Activated CD4-positive, alpha-beta T cell treated with anti-CD3 and anti-CD28 coated beads, Interleukin-2, amount 10 ng/mL, durations not matched to agents 24 days and 14 days (primary cell): ENCODE measurements at regions not wholly inside any gene's neighbourhood (a gene's known extent, or its start where the extent isn't known, plus 50 kb on each side); places are given as distances from the start of the nearest gene placed in this dataset.

Experiments used
- DNase-seq: peaks from one replicate; pipeline ENCODE4 v3.0.0; 2022
- H3K27ac Mint-ChIP-seq: one replicate; pipeline ENCODE4 v1.8.0; 2022; ENCODE audit warnings: mild to moderate bottlenecking, mixed read lengths
- H3K27me3 Mint-ChIP-seq: one replicate; pipeline ENCODE4 v1.8.0; 2022; ENCODE audit warnings: mixed read lengths
- H3K36me3 Mint-ChIP-seq: one replicate; pipeline ENCODE4 v1.8.0; 2022; ENCODE audit warnings: low read depth, mild to moderate bottlenecking, mixed read lengths
- H3K4me1 Mint-ChIP-seq: one replicate; pipeline ENCODE4 v1.8.0; 2021; ENCODE audit warnings: mixed read lengths
- H3K4me3 Mint-ChIP-seq: one replicate; pipeline ENCODE4 v1.8.0; 2022; ENCODE audit warnings: mild to moderate bottlenecking, moderate library complexity, mixed read lengths
- H3K9me3 Mint-ChIP-seq: one replicate; pipeline ENCODE4 v1.8.0; 2021; ENCODE audit warnings: mixed read lengths
- intact Hi-C: fragments of 100-400 bp; cut with micrococcal nuclease; formaldehyde crosslinking; loops from one replicate; pipeline ENCODE4 v1.15.1; 2023

DNA sequence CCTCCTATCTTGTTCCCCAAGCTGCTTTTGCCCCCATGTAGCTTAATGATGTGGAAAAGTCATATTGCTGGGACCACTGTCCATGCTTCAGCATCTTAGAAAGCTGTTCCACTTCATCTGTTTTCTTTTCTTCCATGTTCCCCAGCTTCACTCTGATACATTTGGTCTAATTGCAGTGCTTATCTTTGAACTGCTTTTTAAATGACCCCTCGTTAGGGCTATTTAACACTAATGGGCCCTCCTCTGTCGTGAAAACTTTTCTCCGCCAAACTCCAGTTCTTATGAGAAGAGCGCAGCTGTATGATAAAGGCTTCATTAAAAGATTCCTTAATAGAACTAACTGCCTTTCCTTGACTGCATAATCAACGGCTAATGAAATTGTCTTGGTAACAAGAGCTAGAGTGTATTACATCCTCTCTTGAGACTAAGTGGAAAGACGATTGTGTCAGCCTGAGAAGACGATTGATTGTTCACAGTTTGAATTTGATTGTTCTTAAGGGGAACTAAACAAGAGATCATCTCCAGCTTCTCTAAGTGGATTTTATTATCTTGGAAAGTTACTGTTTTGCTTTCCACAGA is 165.0 kb upstream of the MTNR1B start:
- Mint-ChIP-seq H3K4me3 (no peak overlapping the region), H3K36me3 (no peaks in the 10 kb centered on the region), H3K27ac (no peak overlapping the region), H3K9me3 (peaks cover 4% of the 10 kb centered on the region), H3K27me3 (no peaks in the 10 kb centered on the region), H3K4me1 (no peaks in the 10 kb centered on the region)
- intact Hi-C loops: no loop called here
- DNase-seq: no peak

DNA sequence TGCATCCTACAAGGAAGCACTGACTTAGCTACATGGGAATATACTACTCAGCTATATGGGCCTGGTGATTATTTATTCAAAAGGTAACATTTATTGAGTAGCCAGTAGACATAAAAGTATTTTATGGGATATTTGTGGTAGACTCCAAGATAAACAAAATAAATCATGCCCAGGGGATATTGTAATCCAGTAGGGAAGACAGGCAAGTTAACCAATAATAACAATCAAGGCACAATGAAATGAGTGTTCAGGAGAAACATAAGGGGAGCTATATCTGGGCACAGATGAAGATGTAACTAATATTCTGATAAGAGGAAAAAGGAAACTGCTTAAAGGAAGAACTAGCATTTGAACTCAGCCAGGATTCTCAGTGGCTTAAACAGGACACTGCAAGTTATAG is 161.4 kb upstream of the MTNR1B start:
- DNase-seq: no peak
- Mint-ChIP-seq H3K4me1 (no peaks in the 10 kb centered on the region), H3K27ac (no peak overlapping the region), H3K9me3 (no peaks in the 10 kb centered on the region), H3K36me3 (no peaks in the 10 kb centered on the region), H3K4me3 (no peak overlapping the region), H3K27me3 (no peaks in the 10 kb centered on the region)
- intact Hi-C loops: no loop called here

DNA sequence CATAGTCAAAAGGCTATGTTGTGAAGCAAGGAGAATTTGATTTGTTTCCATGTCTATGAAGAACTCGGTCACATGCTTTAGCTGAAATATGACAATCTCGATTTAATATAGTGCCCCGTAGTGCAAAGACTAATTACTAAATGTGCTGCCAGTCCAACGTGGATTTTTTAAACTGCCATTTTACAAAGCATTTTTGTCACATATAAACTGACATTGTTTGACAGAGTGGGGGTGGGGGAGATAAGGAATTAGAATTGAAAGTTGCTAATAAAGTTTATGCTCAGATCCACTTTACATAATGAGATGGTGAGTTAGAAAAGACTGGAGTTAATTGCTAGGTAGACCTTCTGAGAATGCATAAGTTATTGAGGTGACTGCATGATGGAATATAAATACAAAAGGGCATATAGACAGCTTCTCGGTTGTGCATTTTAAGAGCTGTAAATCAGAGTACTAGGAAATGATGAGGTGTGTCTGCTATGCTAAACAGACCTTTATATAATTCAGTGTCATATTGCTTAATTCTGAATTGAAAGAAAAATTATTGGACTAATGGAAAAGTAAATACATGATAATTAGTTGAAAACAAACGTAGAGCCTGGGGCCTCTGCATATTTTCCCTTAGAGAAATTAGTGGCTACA is 158.9 kb upstream of the MTNR1B start:
- Mint-ChIP-seq H3K36me3 (no peaks in the 10 kb centered on the region), H3K27me3 (no peaks in the 10 kb centered on the region)

DNA sequence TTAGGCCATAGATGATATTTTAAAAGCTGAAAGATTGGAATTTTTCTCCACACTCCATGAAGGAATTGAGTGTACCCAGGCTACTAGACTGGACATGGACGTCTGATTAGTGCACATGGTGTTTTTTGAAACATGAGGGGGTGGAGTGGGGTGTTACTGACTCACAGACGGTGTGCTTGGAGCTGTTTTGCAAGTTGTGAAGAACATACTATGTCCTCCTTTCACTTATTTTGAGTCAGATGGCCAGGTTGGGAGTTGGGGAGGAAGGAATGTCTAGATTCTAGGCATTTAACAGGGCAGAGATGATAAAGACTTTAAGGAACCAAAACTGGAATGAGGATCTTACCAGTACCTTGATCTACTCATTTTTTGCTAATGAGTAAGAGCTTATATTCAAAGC is 158.1 kb upstream of the MTNR1B start:
- DNase-seq: no peak
- H3K4me1 Mint-ChIP-seq: no peaks in the 10 kb centered on the region
- H3K27me3 Mint-ChIP-seq: no peaks in the 10 kb centered on the region
- no peak overlapping the region for H3K27ac Mint-ChIP-seq
- no peaks in the 10 kb centered on the region for H3K36me3 Mint-ChIP-seq
- intact Hi-C loops: no loop called here
- H3K4me3 Mint-ChIP-seq: no peak overlapping the region
- no peaks in the 10 kb centered on the region for H3K9me3 Mint-ChIP-seq

More for the DNA sequence above, 158.9 kb upstream of the MTNR1B start:
- Mint-ChIP-seq H3K9me3 (no peaks in the 10 kb centered on the region), H3K4me1 (no peaks in the 10 kb centered on the region), H3K4me3 (no peak overlapping the region), H3K27ac (no peak overlapping the region)
- intact Hi-C loops: no loop called here
- no peak for DNase-seq

DNA sequence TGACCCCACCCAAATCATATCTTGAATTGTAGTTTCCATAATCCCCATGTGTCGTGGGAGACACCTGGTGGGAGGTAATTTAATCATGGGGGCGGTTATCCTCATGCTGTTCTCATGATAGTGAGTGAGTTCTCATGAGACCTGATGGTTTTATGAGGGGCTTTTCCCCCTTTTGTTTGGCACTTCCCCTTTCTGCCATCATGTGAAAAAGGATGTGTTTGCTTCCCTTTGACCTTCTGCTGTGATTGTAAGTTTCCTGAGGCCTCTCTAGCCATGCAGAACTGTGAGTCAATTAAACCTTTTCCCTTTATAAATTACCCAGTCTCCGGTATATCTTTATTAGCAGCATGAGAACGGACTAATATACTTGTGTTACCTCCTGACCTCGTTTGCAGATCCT is 156.6 kb upstream of the MTNR1B start:
- Mint-ChIP-seq H3K9me3 (no peaks in the 10 kb centered on the region), H3K4me3 (no peak overlapping the region), H3K27ac (no peak overlapping the region), H3K4me1 (no peaks in the 10 kb centered on the region), H3K36me3 (no peaks in the 10 kb centered on the region), H3K27me3 (no peaks in the 10 kb centered on the region)
- intact Hi-C loops: no loop called here
- no peak for DNase-seq

DNA sequence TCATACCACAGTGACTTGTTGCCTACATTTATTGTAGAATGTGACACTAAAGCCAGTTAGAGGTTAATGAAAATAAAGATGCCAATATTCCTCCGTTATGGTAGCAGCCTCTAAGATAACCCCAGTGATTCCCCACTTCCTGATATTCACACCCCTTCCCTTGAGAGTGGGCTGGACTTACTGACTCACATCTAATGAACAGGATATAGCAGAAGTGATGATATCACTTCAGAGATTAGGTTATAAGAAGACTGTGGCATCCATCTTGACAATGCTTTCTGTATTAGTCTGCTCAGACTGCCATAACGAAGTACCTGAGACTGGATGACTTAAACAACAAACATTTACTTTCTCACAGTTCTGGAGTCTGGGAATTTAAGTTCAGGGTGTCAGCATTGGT is 149.6 kb upstream of the MTNR1B start:
- Mint-ChIP-seq H3K4me3 (no peak overlapping the region), H3K27ac (no peak overlapping the region), H3K4me1 (no peaks in the 10 kb centered on the region), H3K27me3 (no peaks in the 10 kb centered on the region), H3K36me3 (no peaks in the 10 kb centered on the region), H3K9me3 (no peaks in the 10 kb centered on the region)
- no peak for DNase-seq
- intact Hi-C loops: no loop called here

DNA sequence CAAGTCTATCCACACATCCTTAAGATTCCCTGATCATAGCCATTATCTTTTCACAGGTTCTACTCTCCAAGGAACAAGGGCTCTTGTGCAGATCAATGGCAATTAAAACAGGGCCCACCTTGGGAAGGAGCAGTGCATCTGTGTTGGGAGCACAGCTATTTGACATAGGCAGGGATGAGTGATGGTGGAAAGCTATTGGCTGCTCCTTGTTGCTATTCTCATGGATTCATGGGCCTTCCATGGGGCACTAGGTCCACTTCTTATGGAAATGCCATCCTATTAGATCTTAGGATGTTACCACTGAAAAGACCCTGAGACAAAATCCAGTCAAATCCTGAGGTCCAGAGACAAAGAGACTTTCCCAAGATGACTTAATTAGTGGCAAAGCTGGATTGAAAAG is 148.6 kb upstream of the MTNR1B start:
- Mint-ChIP-seq H3K4me3 (no peak overlapping the region), H3K4me1 (no peaks in the 10 kb centered on the region), H3K27ac (no peak overlapping the region), H3K9me3 (no peaks in the 10 kb centered on the region), H3K36me3 (no peaks in the 10 kb centered on the region), H3K27me3 (no peaks in the 10 kb centered on the region)
- no peak for DNase-seq
- intact Hi-C loops: no loop called here

DNA sequence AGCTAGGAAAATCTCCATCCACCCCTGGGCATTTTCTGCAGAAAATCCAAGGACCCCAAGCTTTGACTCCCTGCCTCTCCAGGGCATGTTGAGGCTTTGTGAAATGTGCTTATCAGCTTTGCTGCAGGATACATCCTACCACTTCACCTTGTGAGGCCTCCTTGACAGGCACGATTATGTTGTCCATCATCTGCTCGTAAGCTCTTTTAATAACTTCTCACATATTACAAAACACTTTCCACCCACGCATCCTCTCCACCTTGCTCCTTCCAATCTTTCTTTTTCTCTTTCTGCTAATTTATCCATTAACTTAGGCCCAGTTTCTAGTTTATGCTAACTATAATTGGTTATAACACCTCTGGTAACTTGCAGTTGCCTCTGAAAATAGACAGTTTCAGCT is 147.0 kb upstream of the MTNR1B start:
- H3K9me3 Mint-ChIP-seq: no peaks in the 10 kb centered on the region
- intact Hi-C loops: no loop called here
- DNase-seq: no peak
- H3K27me3 Mint-ChIP-seq: no peaks in the 10 kb centered on the region
- H3K36me3 Mint-ChIP-seq: no peaks in the 10 kb centered on the region
- no peaks in the 10 kb centered on the region for H3K4me1 Mint-ChIP-seq
- H3K4me3 Mint-ChIP-seq: no peak overlapping the region
- H3K27ac Mint-ChIP-seq: no peak overlapping the region

DNA sequence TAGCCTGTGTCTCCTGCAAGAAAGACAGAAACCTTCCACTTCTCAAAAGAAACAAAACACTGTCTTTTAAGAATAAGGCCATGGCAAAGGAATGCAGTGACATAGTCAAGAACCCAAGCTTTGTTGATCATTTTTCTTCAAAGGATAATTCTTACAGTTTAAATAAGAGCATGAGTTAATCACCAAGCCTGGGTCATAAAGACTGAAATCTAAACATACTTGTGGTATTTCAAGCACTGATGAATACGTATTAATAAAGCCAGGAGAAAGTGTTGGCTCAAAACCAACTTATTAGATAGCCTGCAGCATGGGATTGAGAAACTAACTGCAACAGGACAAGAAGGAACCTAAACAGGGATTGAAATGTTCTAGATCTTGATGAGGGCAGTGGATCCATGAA is 143.3 kb upstream of the MTNR1B start:
- intact Hi-C loops: no loop called here
- Mint-ChIP-seq H3K27me3 (no peaks in the 10 kb centered on the region), H3K9me3 (no peaks in the 10 kb centered on the region), H3K36me3 (no peaks in the 10 kb centered on the region), H3K4me1 (no peaks in the 10 kb centered on the region), H3K4me3 (no peak overlapping the region), H3K27ac (no peak overlapping the region)
- DNase-seq: no peak

DNA sequence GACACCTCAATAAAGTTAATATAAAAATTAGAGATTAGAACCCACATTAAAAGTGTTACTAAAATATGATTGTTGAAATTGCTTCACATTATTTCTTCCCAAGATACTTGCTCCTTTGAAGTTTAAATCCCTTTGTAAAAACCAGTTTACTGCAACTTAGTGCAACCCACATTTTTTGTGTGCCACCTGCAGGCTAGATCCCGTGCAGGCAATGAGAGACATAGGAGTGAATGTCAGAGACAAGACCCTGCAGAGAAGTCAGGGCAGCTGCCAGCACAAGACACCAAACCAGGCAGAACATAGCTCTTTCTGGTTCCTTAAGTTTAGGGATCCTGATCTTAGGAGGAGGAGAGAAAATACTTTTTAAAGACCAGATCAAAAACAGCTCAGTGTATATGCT is 142.8 kb upstream of the MTNR1B start:
- H3K27ac Mint-ChIP-seq: no peak overlapping the region
- no peak overlapping the region for H3K4me3 Mint-ChIP-seq
- no peaks in the 10 kb centered on the region for H3K36me3 Mint-ChIP-seq
- DNase-seq: no peak
- H3K9me3 Mint-ChIP-seq: no peaks in the 10 kb centered on the region
- H3K4me1 Mint-ChIP-seq: no peaks in the 10 kb centered on the region
- no peaks in the 10 kb centered on the region for H3K27me3 Mint-ChIP-seq
- intact Hi-C loops: no loop called here

DNA sequence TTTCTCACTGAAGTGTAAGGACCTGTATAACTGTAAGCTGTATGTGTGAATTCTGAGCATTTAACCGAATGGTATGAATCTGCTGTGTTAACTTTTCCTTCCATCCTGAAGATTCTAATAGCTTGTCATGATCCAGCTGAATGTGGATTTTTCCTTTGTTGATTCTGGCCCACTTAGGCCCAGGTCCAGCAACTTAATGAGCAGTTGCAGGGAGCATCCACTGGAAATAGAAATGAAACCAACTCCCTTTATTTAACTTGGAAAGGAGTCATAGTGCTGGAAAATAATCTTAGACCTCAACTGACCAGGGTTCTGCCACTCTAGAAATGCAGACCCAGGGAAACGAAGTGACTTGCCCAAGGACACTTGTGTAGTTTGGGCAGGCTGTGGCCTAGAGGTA is 142.3 kb upstream of the MTNR1B start:
- intact Hi-C loops: no loop called here

DNA sequence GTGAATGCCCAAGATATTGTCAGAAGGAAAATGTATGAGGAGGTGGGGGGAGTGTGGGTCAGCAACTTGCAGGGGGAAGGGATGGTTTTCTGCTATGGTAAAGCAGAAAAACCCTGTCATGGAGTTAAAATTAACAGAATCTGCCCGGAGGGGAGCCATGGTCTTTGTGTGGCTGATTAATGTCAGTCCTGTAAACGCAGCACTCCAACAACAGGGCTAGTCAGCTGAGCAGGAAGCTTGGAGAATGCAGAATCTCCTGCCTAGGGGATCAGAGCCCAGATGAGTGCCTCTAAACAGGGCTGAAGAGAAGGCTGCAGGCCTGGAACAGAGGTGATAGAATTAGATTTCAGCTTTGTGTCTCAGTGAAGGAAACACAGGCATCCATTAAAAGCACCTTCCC is 140.9 kb upstream of the MTNR1B start:
- no peak overlapping the region for H3K27ac Mint-ChIP-seq
- no peaks in the 10 kb centered on the region for H3K9me3 Mint-ChIP-seq

More for the DNA sequence above, 142.3 kb upstream of the MTNR1B start:
- Mint-ChIP-seq H3K27ac (no peak overlapping the region), H3K36me3 (no peaks in the 10 kb centered on the region), H3K9me3 (no peaks in the 10 kb centered on the region), H3K4me3 (no peak overlapping the region), H3K4me1 (no peaks in the 10 kb centered on the region), H3K27me3 (no peaks in the 10 kb centered on the region)
- no peak for DNase-seq

DNA sequence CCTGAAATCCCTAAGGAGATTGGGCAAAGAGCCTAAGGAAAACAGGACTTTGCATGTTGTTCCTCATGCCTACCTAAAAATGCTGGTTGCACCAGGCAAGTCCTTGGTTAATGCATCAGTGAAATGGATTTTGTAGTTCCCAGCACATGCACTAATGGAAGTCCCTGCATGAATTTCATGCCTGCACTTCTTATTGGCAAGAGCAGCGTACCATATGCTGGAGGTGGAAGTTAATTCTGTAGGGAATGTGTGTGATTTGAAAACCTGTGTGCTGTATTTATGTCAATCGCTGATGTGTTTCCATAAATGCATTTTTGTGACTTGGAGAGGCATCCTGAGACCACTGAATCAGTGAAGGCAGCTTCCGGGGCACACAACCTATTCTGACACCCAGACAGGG is 140.3 kb upstream of the MTNR1B start:
- no peak for DNase-seq
- H3K27ac Mint-ChIP-seq: no peak overlapping the region
- H3K27me3 Mint-ChIP-seq: no peaks in the 10 kb centered on the region
- H3K9me3 Mint-ChIP-seq: no peaks in the 10 kb centered on the region
- intact Hi-C loops: no loop called here
- H3K4me1 Mint-ChIP-seq: no peaks in the 10 kb centered on the region
- no peak overlapping the region for H3K4me3 Mint-ChIP-seq
- no peaks in the 10 kb centered on the region for H3K36me3 Mint-ChIP-seq

More for the DNA sequence above, 140.9 kb upstream of the MTNR1B start:
- H3K4me1 Mint-ChIP-seq: no peaks in the 10 kb centered on the region
- no peak for DNase-seq
- intact Hi-C loops: no loop called here
- no peaks in the 10 kb centered on the region for H3K27me3 Mint-ChIP-seq
- no peaks in the 10 kb centered on the region for H3K36me3 Mint-ChIP-seq
- H3K4me3 Mint-ChIP-seq: no peak overlapping the region

DNA sequence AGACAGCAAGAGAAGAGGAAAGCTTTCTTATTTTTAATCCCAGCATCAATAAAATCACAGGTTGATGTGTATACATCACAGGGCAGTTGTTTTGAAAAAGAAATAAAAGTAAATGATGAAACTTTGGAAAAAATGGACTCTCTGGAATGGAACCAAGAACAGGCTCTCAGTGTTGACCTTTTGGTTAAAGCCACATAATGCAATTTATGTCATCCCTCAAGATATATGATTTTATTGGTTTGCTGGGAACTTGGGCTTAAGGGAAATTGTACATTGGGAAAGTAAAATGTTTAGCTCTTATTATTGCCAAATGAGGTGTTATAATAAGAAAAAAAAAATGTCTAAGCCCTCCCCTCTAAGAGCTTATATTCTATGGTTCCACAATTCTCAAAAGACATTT is 139.8 kb upstream of the MTNR1B start:
- H3K36me3 Mint-ChIP-seq: no peaks in the 10 kb centered on the region
- H3K4me1 Mint-ChIP-seq: no peaks in the 10 kb centered on the region
- H3K27ac Mint-ChIP-seq: no peak overlapping the region
- no peak for DNase-seq
- H3K4me3 Mint-ChIP-seq: no peak overlapping the region
- H3K27me3 Mint-ChIP-seq: no peaks in the 10 kb centered on the region
- intact Hi-C loops: no loop called here
- H3K9me3 Mint-ChIP-seq: no peaks in the 10 kb centered on the region
